ENCODE measurements at regions not wholly inside any gene's neighbourhood (a gene's known extent, or its start where the extent isn't known, plus 50 kb on each side); places are given as distances from the start of the nearest gene placed in this dataset.
"Not testable (repeated sequence)": the region's sequence is repeated elsewhere in the genome, so short reads cannot be mapped to it uniquely, and the experiment has no call there.

GRCh38 chr11:16605894-16606783 lies 132.3 kb upstream of the C11orf58 start:
- DNase-seq, result peak; percentile 72

DNA sequence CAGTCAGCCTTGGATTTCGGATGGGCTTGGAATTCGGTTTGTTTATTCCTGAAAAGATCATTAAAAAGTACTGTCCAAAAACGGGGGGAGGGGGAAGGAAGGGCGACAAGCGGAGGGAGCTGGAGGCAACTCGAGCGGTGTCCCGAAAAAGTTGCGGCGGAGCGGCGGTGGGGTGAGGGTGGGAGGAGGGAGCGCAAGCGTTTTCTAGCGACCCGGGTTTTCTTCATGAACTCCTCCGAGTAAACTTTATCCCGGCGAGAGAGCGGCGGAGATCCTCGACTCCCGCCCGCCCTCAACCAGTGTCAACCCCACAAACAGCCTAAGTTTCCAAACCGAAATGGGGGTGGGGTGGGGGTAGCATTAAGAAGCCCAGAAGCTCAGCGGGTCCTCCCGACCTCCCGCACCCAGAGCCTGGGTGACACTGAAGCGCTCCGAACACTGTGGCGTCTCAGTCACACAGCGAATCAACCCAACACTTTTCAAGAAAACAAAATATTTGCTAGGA lies 133.0 kb upstream of the C11orf58 start:
- no peak for DNase-seq

GRCh38 chr11:16604794-16605388 lies 133.6 kb upstream of the C11orf58 start:
- DNase-seq, result no peak

DNA sequence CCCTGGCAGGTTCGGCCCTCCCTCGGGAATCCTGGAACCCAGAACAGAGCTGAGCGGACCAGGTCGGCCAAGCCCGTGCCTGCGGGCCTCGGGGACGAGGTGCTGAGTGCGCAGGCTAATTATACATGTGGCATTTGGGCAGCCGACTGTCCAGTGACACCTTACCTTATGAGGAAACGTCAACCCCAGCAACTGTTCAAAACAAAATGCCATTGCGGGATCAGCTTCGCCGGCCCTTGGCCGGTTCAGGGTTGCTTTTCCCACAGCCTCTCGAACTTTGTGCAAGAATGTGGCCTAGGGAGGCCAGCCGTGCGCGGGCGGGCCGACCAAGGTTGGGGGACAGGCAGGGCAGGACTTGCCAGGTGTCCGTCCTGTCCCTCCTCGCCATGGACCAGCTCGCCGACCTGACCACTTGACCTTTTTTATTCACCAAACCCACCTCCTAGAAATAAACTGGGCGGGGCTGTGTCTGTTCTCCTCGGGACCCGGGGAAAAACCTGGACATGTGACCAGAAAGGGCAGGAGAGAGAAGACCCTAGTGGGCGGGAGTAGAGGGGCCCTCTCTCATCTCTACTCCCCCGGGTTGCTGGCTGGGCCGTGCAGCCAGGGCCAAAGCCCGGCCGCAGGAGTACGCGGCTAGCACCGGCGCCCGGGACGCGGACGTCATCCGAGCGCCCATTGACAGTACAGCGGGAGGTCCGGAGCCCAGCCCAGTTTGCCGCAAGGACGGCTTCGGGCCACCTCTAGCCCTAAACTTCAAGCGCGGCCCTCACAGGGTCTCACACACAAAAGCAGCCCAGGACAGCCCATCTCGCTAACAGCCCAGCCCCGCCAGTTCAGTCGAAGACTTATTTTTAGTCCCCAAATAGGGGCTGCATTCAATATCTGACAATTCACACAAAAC lies 134.3 kb upstream of the C11orf58 start:
- DNase-seq, result no peak

- no peak for DNase-seq
Measured at GRCh38 chr11:16603245-16603644, 135.2 kb upstream of the C11orf58 start.

- DNase-seq, result no peak
Measured at GRCh38 chr11:16598906-16599305, 139.5 kb upstream of the C11orf58 start.

- DNase-seq, result no peak
Measured at GRCh38 chr11:16598032-16598431, 140.4 kb upstream of the C11orf58 start.

- DNase-seq, result no peak
Measured at GRCh38 chr11:16596231-16596630, 142.2 kb upstream of the C11orf58 start.

GRCh38 chr11:16591157-16591556 lies 147.3 kb upstream of the C11orf58 start:
- DNase-seq, result no peak

DNA sequence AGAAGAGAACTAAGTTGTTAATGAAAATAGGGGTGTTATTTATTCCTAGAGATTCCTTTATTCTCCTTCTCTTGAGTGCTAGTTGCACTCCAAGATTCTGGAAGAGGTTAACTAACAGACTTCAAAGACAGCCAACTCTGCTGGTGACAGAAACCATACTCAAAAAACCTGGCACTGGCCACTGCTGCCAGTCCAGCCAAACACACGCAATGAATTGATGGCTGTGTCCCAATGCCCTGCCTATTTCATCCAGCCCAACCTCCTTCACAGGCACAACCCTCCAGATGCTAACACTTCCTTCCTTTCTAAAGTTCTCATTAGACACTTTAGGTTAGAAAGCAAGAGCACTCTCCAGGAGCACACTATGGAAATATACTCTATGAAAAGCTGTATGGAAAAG lies 150.8 kb upstream of the C11orf58 start:
- DNase-seq, result no peak

GRCh38 chr11:16584569-16584968 lies 153.9 kb upstream of the C11orf58 start:
- no peak for DNase-seq

DNA sequence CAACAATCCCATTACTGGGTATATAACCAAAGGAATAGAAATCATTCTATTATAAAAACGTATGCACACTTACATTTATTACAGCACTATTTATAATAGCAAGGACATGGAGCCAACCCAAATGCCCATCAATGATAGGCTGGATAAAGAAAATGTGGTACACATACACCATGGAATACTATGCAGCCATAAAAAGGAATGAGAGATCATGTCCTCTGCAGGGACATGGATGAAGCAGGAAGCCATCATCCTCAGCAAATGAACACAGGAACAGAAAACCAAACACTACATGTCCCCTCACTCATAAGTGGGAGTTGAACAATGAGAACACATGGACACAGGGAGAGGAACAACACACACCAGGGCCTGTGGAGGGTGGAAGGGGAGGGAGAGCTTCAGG lies 157.4 kb upstream of the C11orf58 start:
- DNase-seq, result not testable (repeated sequence)

DNA sequence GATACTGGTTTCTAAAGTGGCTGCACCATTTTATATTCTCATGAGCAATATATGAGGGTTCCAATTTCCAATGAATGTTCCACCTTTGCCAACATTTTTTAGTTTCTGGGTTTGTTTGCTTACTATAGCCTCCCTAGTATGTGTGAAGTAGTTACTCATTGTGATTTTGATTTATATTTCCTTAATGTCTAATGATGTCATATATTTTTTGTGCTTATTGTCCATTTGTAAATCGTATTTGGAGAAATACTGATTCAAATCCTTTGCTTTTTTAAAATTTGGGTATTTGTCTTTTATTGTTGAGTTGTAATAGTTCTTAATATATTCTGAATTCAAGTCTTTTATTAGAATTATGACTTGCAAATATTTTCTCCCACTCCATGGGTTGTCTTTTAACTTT lies 161.0 kb upstream of the C11orf58 start:
- DNase-seq, result no peak

DNA sequence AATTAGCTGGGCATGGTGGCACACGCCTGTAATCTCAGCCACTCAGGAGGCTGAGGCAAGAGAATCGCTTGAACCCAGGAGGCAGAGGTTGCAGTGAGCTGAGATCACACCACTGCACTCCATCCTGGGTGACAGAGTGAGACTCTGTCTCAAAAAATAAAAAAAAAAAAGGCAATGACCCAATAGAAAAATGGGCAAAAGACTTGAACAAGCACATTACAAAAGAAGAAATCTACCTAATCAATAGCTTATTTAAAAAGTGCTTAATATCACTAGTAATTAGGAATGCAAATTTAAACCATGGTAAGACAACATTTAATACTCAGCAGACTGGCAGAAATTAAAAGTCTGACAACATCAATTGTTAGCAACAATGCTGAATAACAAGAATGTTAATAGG lies 163.6 kb upstream of the C11orf58 start:
- not testable (repeated sequence) for DNase-seq

GRCh38 chr11:16572945-16573344 lies 165.5 kb upstream of the C11orf58 start:
- no peak for DNase-seq

GRCh38 chr11:16561150-16561549 lies 177.3 kb upstream of the C11orf58 start:
- no peak for DNase-seq

DNA sequence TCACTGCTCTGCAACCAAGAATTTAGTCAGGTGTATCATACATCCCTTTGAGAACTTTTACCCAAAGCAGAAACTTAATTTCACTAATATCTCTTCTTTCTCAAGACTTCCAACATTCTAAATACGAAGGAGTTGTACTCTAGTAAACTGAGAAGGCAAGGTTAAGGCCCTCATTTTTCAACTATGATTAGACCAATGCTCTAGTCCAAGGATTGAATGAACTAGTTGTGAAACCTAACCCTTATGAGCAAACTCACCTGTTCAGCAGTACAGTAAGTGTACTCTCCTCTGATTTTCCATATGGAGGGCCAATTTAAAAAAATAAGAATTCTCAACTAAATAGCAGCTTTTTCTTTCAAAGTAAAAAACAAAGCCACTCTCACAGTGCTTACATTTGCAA lies 180.0 kb upstream of the C11orf58 start:
- no peak for DNase-seq

DNA sequence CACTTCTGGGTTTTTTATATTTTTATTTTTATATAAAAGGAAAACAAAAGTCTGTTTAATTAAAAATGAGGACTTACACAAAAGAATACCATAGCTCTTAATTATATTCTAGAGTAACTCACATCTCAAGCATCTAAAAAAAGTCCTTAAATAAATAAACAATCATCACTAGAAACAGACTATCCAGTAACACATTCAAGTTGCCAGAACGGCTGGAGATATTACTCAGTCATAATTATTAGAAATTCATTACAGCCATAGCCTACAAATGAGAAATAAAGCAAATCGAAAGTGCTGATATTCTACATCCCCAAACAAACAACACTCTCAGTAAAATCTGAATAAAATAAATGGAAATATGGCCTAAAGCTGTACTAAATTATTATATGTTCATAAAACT lies 182.5 kb upstream of the C11orf58 start:
- DNase-seq, result no peak

- DNase-seq, result no peak
Measured at GRCh38 chr11:16554361-16554760, 184.1 kb upstream of the C11orf58 start.

DNA sequence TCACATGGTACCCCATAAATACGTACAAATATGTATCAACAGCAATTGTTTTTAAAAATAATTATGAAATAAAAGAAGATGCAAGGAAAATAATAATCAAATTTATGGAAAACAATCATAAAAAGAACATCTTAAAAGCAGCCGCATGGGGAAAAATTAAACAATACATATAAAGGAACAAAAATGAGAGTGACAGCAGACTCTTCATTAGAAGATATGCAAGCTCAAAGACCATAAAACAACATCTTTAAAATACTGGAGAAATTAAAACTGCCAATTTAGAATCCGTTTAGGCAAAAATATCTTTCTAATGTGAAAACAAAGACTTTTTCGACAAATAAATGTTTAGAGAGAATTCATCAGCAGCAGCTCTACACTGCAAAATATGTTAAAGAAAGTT lies 190.6 kb upstream of the C11orf58 start:
- DNase-seq, result no peak

DNA sequence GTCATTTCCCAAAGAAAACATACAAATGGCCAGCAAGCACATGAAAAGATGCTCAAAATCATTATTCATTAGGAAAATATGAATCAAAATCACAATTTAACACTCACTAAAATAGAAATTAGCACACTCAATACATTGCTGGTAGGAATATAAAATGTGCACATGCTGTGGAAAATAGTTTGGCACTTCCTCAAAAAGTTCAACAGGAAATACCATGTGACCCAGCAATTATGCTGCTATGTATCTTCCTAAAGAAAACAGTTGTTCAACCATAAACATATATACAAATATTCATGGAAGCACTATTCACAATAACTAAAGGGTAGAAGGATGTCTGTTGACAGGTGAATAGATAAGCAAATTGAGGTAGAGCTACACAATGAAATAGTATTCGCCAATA lies 187.3 kb upstream of the SOX6 start:
- no peak for DNase-seq

- no peak for DNase-seq
Measured at GRCh38 chr11:16542353-16542752, 186.0 kb upstream of the SOX6 start.

- no peak for DNase-seq
Measured at GRCh38 chr11:16536513-16536912, 180.2 kb upstream of the SOX6 start.
